HepG2 (cell line): ENCODE measurements at regions not wholly inside any gene's neighbourhood (a gene's known extent, or its start where the extent isn't known, plus 50 kb on each side); places are given as distances from the start of the nearest gene placed in this dataset.

Experiments used
- ATAC-seq: fragments of 200-7000 bp; cut with Tn5 transposase; 3 replicates; pipeline ENCODE4 v1.9.1; 2020; ENCODE audit warnings: mild to moderate bottlenecking, moderate library complexity
- BruUV-seq: library from RNA; stranded (reverse); fragments of 400-500 nt; replicated peaks from 2 replicates; lab custom pipeline; 2021; lab: Mats Ljungman, UMichigan
- CTCF ChIA-PET: fragments of 300-600 bp; formaldehyde crosslinking; extraction: SDS; loops from one replicate; lab custom pipeline; 2021; ENCODE audit warnings: low total read pairs, inconsistent platforms, low intra/inter-chr PET ratio; lab: Yijun Ruan, JAX
- POLR2A ChIA-PET: fragments of 350-600 bp; sonication (Branson Sonifier 250); formaldehyde crosslinking; loops from one replicate; lab custom pipeline; 2020; ENCODE audit warnings: antibody characterized with exemption, inconsistent platforms; lab: Yijun Ruan, JAX
- DNase-seq: peaks from one replicate; pipeline ENCODE4 v3.0.0-alpha.2; 2015; ENCODE audit warnings: low spot score
- FAIRE-seq: peaks from 3 replicates; lab custom pipeline; 2011; peaks lifted over from hg19 to GRCh38; lab: Jason Lieb, UNC
- H2AFZ ChIP-seq: one replicate; pipeline ENCODE4 v1.6.1; 2011; ENCODE audit warnings: low read length, inconsistent platforms
- H3K27ac ChIP-seq: fragments of 300-600 bp; 3 replicates; pipeline ENCODE4 v1.8.0; 2011; ENCODE audit warnings: mixed run types, mild to moderate bottlenecking, mixed read lengths, low read length, inconsistent platforms; ENCODE audit not compliant: insufficient read depth; ENCODE audit errors: extremely low read length
- H3K27me3 ChIP-seq, 2 experiments: fragments of 200-600 bp in 1 of 2; 2 replicates in 1 of 2; 3 replicates in 1 of 2; pipeline versions ENCODE4 v1.6.0 to v1.8.0; 2011; ENCODE audit warnings: low read length in 2 of 2, mild to moderate bottlenecking in 2 of 2, moderate library complexity in 2 of 2, inconsistent platforms in 1 of 2; ENCODE audit not compliant: insufficient read depth in 2 of 2, control insufficient read depth in 1 of 2
- H3K36me3 ChIP-seq, 2 experiments: fragments of 200-600 bp in 1 of 2; replicated peaks in 1 of 2; 2 replicates in 1 of 2; 3 replicates in 1 of 2; pipeline versions ENCODE4 v1.5.1 to v1.8.0; 2011; ENCODE audit warnings: low read length in 2 of 2, inconsistent platforms in 1 of 2; ENCODE audit not compliant: insufficient read depth in 2 of 2, control insufficient read depth in 1 of 2
- H3K4me1 ChIP-seq: 2 replicates; pipeline ENCODE4 v1.5.1; 2012; ENCODE audit warnings: low read length, inconsistent platforms; ENCODE audit not compliant: insufficient read depth
- H3K4me2 ChIP-seq: 2 replicates; pipeline ENCODE4 v1.6.0; 2011; ENCODE audit warnings: low read depth, low read length, inconsistent platforms
- H3K4me3 ChIP-seq, 3 experiments: fragments of 200-600 bp in 1 of 3; sonication (generic), shearing (Covaris generic) in 1 of 3; replicated peaks in 1 of 3; 2 replicates each; pipeline ENCODE4 v1.5.1; 2011 to 2016; ENCODE audit warnings: low read length in 3 of 3, inconsistent platforms in 2 of 3, low read depth in 2 of 3, mild to moderate bottlenecking in 2 of 3, control low read depth in 1 of 3, mixed read lengths in 1 of 3; ENCODE audit not compliant: insufficient read depth in 1 of 3
- H3K79me2 ChIP-seq: one replicate; pipeline ENCODE4 v1.6.1; 2011; ENCODE audit warnings: low read length, inconsistent platforms; ENCODE audit not compliant: insufficient read depth
- H3K9ac ChIP-seq: 2 replicates; pipeline ENCODE4 v1.6.0; 2011; ENCODE audit warnings: mild to moderate bottlenecking, low read depth, low read length, inconsistent platforms; ENCODE audit not compliant: insufficient read depth
- H3K9me3 ChIP-seq: 2 replicates; pipeline ENCODE4 v1.5.1; 2012; ENCODE audit warnings: mild to moderate bottlenecking, low read length
- H4K20me1 ChIP-seq: 2 replicates; pipeline ENCODE4 v1.6.0; 2011; ENCODE audit warnings: inconsistent platforms, mild to moderate bottlenecking, low read length, moderate library complexity; ENCODE audit not compliant: insufficient read depth
- SRSF4 ChIP-seq: fragments of 200-400 bp; formaldehyde crosslinking; IDR thresholded peaks from one replicate; pipeline ENCODE4 v1.6.1; 2018; ENCODE audit warnings: mild to moderate bottlenecking, low read depth, low read length, moderate library complexity; ENCODE audit not compliant: poor library complexity, severe bottlenecking
- ZNF235 ChIP-seq: sonication (generic); formaldehyde crosslinking; IDR thresholded peaks from 2 replicates; pipeline ENCODE4 v1.8.1; 2023; ENCODE audit warnings: mild to moderate bottlenecking, missing genetic modification reagents, borderline replicate concordance
- ZNF496 ChIP-seq: sonication (generic); formaldehyde crosslinking; IDR thresholded peaks from 2 replicates; pipeline ENCODE4 v1.8.1; 2023; ENCODE audit warnings: mild to moderate bottlenecking, moderate library complexity, missing genetic modification reagents; ENCODE audit not compliant: insufficient replicate concordance
- ZNF737 ChIP-seq: sonication (generic); formaldehyde crosslinking; IDR thresholded peaks from 2 replicates; pipeline ENCODE4 v1.5.0; 2020; ENCODE audit warnings: missing genetic modification reagents, mild to moderate bottlenecking, borderline replicate concordance
- ZSCAN22 ChIP-seq: sonication (generic); formaldehyde crosslinking; IDR thresholded peaks from 2 replicates; pipeline ENCODE4 v1.4.0; 2020; ENCODE audit warnings: mild to moderate bottlenecking, missing genetic modification reagents
- WGBS: methylation state at CpG from one replicate; pipeline ENCODE4 v1.1.6; 2017; ENCODE audit warnings: low lambda C conversion rate; 5-methylcytosine and 5-hydroxymethylcytosine counted together
- in situ Hi-C: cut with HindIII; loops from 2 replicates; pipeline ENCODE4 v1.10.0; 2017; ENCODE audit warnings: low pct_unique_long_range_greater_than_20kb; ENCODE audit not compliant: extremely low pct_ligation_motif_present
- intact Hi-C: fragments of 100-400 bp; cut with micrococcal nuclease; formaldehyde crosslinking; loops from one replicate; pipeline ENCODE4 v1.10.0; 2022; ENCODE audit not compliant: unreplicated experiment
- TF ChIP-seq, protein P1 (sequence below): sonication (generic); formaldehyde crosslinking; IDR thresholded peaks from 2 replicates; pipeline ENCODE4 v1.9.0; 2021; ENCODE audit warnings: mild to moderate bottlenecking, missing genetic modification reagents
- TF ChIP-seq, protein P2 (sequence below): sonication (generic); formaldehyde crosslinking; IDR thresholded peaks from 2 replicates; pipeline ENCODE4 v1.5.0; 2020; ENCODE audit warnings: mild to moderate bottlenecking, missing genetic modification reagents
- TF ChIP-seq, protein P3 (sequence below): sonication (generic); formaldehyde crosslinking; conservative IDR thresholded peaks from 2 replicates; pipeline ENCODE4 v1.4.0; 2020; ENCODE audit warnings: missing genetic modification reagents
- TF ChIP-seq, protein P4 (sequence below): conservative IDR thresholded peaks from 2 replicates; pipeline ENCODE4 v1.6.1; 2018; ENCODE audit warnings: missing genetic modification reagents

DNA sequence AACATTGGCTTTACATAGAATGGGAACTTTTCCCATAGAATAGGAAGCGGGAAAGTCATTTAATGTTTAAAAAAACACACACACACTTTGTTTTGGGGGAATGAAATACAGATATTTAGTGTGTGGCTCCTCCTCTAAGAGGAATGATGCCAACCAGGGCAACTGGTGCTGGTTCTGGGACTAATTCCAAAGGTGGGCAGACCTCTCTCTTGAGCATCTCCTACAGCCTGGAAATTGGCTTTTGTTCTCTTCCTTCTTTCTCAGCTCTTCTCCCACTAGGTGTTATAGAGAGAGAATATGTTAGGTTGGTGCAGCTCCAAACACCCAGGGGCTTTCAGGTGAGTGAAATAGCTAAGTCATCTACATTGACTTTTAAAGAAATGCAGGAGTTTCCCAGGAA, 190.1 kb downstream of the RAD51AP2 start:
- no peak for DNase-seq
- Histone ChIP-seq H3K27me3 (no peaks in the 10 kb centered on the region), H3K27ac (no peak overlapping the region), H3K4me2 (no peak overlapping the region), H3K36me3 (no peaks in the 10 kb centered on the region), H3K4me3 (no peak overlapping the region), H3K4me1 (no peaks in the 10 kb centered on the region), H2AFZ (no peak overlapping the region), H3K9me3 (no peaks in the 10 kb centered on the region), H3K9ac (no peak overlapping the region), H3K79me2 (no peaks in the 10 kb centered on the region), H4K20me1 (no peaks in the 10 kb centered on the region)
- POLR2A ChIA-PET = no interaction called here
- no peak for ATAC-seq
- intact Hi-C loops (no loop called here), in situ Hi-C loops (no loop called here)
- FAIRE-seq = no peak
- CTCF ChIA-PET = no interaction called here
- 12% methylated on average over 1 of the region's 1 CpG for WGBS
- BruUV-seq = no TSS peak
- TF ChIP-seq ZSCAN22 (CRISPR knock-in tag) = no peak
- TF ChIP-seq, protein P1, sequence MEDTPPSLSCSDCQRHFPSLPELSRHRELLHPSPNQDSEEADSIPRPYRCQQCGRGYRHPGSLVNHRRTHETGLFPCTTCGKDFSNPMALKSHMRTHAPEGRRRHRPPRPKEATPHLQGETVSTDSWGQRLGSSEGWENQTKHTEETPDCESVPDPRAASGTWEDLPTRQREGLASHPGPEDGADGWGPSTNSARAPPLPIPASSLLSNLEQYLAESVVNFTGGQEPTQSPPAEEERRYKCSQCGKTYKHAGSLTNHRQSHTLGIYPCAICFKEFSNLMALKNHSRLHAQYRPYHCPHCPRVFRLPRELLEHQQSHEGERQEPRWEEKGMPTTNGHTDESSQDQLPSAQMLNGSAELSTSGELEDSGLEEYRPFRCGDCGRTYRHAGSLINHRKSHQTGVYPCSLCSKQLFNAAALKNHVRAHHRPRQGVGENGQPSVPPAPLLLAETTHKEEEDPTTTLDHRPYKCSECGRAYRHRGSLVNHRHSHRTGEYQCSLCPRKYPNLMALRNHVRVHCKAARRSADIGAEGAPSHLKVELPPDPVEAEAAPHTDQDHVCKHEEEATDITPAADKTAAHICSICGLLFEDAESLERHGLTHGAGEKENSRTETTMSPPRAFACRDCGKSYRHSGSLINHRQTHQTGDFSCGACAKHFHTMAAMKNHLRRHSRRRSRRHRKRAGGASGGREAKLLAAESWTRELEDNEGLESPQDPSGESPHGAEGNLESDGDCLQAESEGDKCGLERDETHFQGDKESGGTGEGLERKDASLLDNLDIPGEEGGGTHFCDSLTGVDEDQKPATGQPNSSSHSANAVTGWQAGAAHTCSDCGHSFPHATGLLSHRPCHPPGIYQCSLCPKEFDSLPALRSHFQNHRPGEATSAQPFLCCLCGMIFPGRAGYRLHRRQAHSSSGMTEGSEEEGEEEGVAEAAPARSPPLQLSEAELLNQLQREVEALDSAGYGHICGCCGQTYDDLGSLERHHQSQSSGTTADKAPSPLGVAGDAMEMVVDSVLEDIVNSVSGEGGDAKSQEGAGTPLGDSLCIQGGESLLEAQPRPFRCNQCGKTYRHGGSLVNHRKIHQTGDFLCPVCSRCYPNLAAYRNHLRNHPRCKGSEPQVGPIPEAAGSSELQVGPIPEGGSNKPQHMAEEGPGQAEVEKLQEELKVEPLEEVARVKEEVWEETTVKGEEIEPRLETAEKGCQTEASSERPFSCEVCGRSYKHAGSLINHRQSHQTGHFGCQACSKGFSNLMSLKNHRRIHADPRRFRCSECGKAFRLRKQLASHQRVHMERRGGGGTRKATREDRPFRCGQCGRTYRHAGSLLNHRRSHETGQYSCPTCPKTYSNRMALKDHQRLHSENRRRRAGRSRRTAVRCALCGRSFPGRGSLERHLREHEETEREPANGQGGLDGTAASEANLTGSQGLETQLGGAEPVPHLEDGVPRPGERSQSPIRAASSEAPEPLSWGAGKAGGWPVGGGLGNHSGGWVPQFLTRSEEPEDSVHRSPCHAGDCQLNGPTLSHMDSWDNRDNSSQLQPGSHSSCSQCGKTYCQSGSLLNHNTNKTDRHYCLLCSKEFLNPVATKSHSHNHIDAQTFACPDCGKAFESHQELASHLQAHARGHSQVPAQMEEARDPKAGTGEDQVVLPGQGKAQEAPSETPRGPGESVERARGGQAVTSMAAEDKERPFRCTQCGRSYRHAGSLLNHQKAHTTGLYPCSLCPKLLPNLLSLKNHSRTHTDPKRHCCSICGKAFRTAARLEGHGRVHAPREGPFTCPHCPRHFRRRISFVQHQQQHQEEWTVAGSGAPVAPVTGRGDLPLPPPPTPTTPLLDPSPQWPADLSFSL = no peak
- no peak for TF ChIP-seq ZNF496 (CRISPR knock-in tag)
- TF ChIP-seq SRSF4 = no peak
- TF ChIP-seq, protein P2, sequence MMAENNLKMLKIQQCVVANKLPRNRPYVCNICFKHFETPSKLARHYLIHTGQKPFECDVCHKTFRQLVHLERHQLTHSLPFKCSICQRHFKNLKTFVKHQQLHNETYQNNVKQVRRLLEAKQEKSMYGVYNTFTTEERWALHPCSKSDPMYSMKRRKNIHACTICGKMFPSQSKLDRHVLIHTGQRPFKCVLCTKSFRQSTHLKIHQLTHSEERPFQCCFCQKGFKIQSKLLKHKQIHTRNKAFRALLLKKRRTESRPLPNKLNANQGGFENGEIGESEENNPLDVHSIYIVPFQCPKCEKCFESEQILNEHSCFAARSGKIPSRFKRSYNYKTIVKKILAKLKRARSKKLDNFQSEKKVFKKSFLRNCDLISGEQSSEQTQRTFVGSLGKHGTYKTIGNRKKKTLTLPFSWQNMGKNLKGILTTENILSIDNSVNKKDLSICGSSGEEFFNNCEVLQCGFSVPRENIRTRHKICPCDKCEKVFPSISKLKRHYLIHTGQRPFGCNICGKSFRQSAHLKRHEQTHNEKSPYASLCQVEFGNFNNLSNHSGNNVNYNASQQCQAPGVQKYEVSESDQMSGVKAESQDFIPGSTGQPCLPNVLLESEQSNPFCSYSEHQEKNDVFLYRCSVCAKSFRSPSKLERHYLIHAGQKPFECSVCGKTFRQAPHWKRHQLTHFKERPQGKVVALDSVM (CRISPR knock-in tag) = no peak
- TF ChIP-seq, protein P3, sequence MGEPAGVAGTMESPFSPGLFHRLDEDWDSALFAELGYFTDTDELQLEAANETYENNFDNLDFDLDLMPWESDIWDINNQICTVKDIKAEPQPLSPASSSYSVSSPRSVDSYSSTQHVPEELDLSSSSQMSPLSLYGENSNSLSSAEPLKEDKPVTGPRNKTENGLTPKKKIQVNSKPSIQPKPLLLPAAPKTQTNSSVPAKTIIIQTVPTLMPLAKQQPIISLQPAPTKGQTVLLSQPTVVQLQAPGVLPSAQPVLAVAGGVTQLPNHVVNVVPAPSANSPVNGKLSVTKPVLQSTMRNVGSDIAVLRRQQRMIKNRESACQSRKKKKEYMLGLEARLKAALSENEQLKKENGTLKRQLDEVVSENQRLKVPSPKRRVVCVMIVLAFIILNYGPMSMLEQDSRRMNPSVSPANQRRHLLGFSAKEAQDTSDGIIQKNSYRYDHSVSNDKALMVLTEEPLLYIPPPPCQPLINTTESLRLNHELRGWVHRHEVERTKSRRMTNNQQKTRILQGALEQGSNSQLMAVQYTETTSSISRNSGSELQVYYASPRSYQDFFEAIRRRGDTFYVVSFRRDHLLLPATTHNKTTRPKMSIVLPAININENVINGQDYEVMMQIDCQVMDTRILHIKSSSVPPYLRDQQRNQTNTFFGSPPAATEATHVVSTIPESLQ (CRISPR knock-in tag) = no peak
- TF ChIP-seq, protein P4, sequence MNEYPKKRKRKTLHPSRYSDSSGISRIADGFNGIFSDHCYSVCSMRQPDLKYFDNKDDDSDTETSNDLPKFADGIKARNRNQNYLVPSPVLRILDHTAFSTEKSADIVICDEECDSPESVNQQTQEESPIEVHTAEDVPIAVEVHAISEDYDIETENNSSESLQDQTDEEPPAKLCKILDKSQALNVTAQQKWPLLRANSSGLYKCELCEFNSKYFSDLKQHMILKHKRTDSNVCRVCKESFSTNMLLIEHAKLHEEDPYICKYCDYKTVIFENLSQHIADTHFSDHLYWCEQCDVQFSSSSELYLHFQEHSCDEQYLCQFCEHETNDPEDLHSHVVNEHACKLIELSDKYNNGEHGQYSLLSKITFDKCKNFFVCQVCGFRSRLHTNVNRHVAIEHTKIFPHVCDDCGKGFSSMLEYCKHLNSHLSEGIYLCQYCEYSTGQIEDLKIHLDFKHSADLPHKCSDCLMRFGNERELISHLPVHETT (CRISPR knock-in tag) = no peak
- no peak for TF ChIP-seq ZNF235 (CRISPR knock-in tag)
- no peak for TF ChIP-seq ZNF737 (CRISPR knock-in tag)
